ENCODE measurements at regions not wholly inside any gene's neighbourhood (a gene's known extent, or its start where the extent isn't known, plus 50 kb on each side); places are given as distances from the start of the nearest gene placed in this dataset.

DNA sequence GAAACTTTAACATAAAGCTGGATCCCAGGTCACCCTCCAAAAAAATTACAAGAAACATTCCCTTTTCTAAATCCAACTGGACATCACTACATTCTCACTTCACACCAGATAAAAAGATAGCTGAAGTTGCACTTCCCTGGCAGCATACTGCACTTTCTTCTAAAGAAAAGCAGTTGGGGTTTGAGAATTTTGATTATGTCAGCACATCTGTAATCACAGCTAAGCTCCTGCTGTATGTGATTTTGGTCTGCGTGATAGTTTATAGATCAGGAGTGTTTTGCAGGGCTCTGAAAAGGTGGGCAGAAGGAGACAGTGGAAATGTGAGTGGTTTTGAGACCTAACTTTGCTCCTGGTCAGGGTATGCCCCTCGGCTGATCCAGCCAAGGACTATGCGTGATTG, 199.1 kb upstream of the AKR1E2 start:
- TF ChIP-seq, protein P1, sequence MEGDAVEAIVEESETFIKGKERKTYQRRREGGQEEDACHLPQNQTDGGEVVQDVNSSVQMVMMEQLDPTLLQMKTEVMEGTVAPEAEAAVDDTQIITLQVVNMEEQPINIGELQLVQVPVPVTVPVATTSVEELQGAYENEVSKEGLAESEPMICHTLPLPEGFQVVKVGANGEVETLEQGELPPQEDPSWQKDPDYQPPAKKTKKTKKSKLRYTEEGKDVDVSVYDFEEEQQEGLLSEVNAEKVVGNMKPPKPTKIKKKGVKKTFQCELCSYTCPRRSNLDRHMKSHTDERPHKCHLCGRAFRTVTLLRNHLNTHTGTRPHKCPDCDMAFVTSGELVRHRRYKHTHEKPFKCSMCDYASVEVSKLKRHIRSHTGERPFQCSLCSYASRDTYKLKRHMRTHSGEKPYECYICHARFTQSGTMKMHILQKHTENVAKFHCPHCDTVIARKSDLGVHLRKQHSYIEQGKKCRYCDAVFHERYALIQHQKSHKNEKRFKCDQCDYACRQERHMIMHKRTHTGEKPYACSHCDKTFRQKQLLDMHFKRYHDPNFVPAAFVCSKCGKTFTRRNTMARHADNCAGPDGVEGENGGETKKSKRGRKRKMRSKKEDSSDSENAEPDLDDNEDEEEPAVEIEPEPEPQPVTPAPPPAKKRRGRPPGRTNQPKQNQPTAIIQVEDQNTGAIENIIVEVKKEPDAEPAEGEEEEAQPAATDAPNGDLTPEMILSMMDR (IDR thresholded peaks at IDR 0.05; ENCODE audit: insufficient read depth, low read depth, low read length), result no peak
- no peak for TF ChIP-seq EZH2 (IDR thresholded peaks at IDR 0.05; ENCODE audit: insufficient read depth, low read length)
